ENCODE measurements at regions not wholly inside any gene's neighbourhood (a gene's known extent, or its start where the extent isn't known, plus 50 kb on each side); places are given as distances from the start of the nearest gene placed in this dataset.

GRCh38 chr11:28874706-28875105, 766.5 kb downstream of the METTL15 start:
- DNase-seq (ENCODE audit: low read depth in 1 of 2, low spot score in 1 of 2): no peak
- H3K27ac ChIP-seq (replicated peaks): no peak overlapping the region
- TF ChIP-seq CTCF (IDR thresholded peaks at IDR 0.05; ENCODE audit: insufficient read depth, low read length) (no peak), GABPA (IDR thresholded peaks at IDR 0.05; ENCODE audit: low read depth) (no peak), POLR2AphosphoS5 (IDR thresholded peaks at IDR 0.05; ENCODE audit: low read depth) (no peak), SPI1 (IDR thresholded peaks at IDR 0.05; ENCODE audit: borderline replicate concordance, low read depth) (no peak), REST (IDR thresholded peaks at IDR 0.05; ENCODE audit: insufficient replicate concordance, low read depth) (no peak)
- no peak overlapping the region for H3K4me3 ChIP-seq (replicated peaks; ENCODE audit: insufficient read depth, low read length)
- H3K27me3 ChIP-seq (ENCODE audit: insufficient read depth, poor library complexity, severe bottlenecking): no peaks in the 10 kb centered on the region

- H3K27ac ChIP-seq (replicated peaks): no peak overlapping the region
- H3K4me3 ChIP-seq (replicated peaks; ENCODE audit: insufficient read depth, low read length): no peak overlapping the region
- DNase-seq (ENCODE audit: low read depth in 1 of 2, low spot score in 1 of 2): no peak
- TF ChIP-seq REST (IDR thresholded peaks at IDR 0.05; ENCODE audit: insufficient replicate concordance, low read depth) (no peak), CTCF (IDR thresholded peaks at IDR 0.05; ENCODE audit: insufficient read depth, low read length) (no peak), POLR2AphosphoS5 (IDR thresholded peaks at IDR 0.05; ENCODE audit: low read depth) (no peak), SPI1 (IDR thresholded peaks at IDR 0.05; ENCODE audit: borderline replicate concordance, low read depth) (no peak), GABPA (IDR thresholded peaks at IDR 0.05; ENCODE audit: low read depth) (no peak)
- H3K27me3 ChIP-seq (ENCODE audit: insufficient read depth, poor library complexity, severe bottlenecking): no peaks in the 10 kb centered on the region
These were observed 762.9 kb downstream of the METTL15 start for GRCh38 chr11:28871090-28871489.

- Histone ChIP-seq H3K4me3 (replicated peaks; ENCODE audit: insufficient read depth, low read length) (no peak overlapping the region), H3K27ac (replicated peaks) (no peak overlapping the region), H3K27me3 (ENCODE audit: insufficient read depth, poor library complexity, severe bottlenecking) (no peaks in the 10 kb centered on the region)
- TF ChIP-seq REST (IDR thresholded peaks at IDR 0.05; ENCODE audit: insufficient replicate concordance, low read depth) (no peak), SPI1 (IDR thresholded peaks at IDR 0.05; ENCODE audit: borderline replicate concordance, low read depth) (no peak), POLR2AphosphoS5 (IDR thresholded peaks at IDR 0.05; ENCODE audit: low read depth) (no peak), GABPA (IDR thresholded peaks at IDR 0.05; ENCODE audit: low read depth) (no peak), CTCF (IDR thresholded peaks at IDR 0.05; ENCODE audit: insufficient read depth, low read length) (no peak)
- no peak for DNase-seq (ENCODE audit: low read depth in 1 of 2, low spot score in 1 of 2)
These were observed 755.2 kb downstream of the METTL15 start for GRCh38 chr11:28863422-28863821.

Measured in HL-60 (cell line).